Neutrophil (primary cell): ENCODE measurements at regions not wholly inside any gene's neighbourhood (a gene's known extent, or its start where the extent isn't known, plus 50 kb on each side); places are given as distances from the start of the nearest gene placed in this dataset.

ENCODE experiments used
- H3K27ac ChIP-seq: fragments of 200-600 bp; sonication (generic); 2 replicates; pipeline ENCODE4 v1.5.1; 2016; ENCODE audit warnings: mild to moderate bottlenecking, moderate library complexity
- H3K27me3 ChIP-seq: fragments of 200-600 bp; sonication (generic); 2 replicates; pipeline ENCODE4 v1.6.0; 2016; ENCODE audit warnings: mild to moderate bottlenecking
- H3K36me3 ChIP-seq: fragments of 200-600 bp; sonication (generic); 2 replicates; pipeline ENCODE4 v1.5.1; 2017
- H3K4me1 ChIP-seq, 2 experiments: fragments of 200-600 bp in 1 of 2; sonication (generic) in 1 of 2; 1 replicate in 1 of 2; 2 replicates in 1 of 2; pipeline versions ENCODE4 v1.5.1 to v1.6.1; 2013 to 2016; ENCODE audit warnings: low read depth in 1 of 2, low read length in 1 of 2, mild to moderate bottlenecking in 1 of 2, moderate library complexity in 1 of 2; ENCODE audit not compliant: control insufficient read depth in 1 of 2, insufficient read depth in 1 of 2
- H3K4me3 ChIP-seq, 2 experiments: fragments of 200-600 bp in 1 of 2; sonication (generic) in 1 of 2; 1 replicate in 1 of 2; 2 replicates in 1 of 2; pipeline ENCODE4 v1.5.1; 2013 to 2016; ENCODE audit warnings: low read depth in 1 of 2, low read length in 1 of 2, mild to moderate bottlenecking in 1 of 2, moderate library complexity in 1 of 2
- H3K9me3 ChIP-seq: fragments of 200-600 bp; sonication (generic); 2 replicates; pipeline ENCODE4 v1.5.1; 2016
- TF ChIP-seq, protein P1 (sequence below): fragments of 200-600 bp; sonication (generic); IDR thresholded peaks from 2 replicates; pipeline ENCODE4 v1.5.1; 2016; ENCODE audit warnings: antibody characterized with exemption

DNA sequence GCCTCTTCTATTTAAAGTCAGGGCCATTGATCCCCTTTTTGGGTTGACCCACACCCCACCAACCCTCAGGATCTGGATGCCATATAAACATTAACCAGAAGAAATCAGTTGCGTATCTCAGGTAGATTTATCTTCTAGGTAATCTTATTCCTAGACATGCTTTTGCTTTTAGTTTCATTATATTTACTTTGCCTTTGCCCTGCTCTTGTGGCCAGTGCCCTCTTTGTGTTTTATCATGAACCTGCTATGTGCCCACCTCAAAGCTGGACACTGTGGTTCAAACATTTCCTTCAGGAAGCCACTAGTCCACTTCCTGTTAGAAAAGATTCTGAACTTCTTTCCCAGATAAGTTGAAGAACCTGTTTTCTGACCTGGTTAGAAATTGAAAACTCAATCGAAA lies 117.4 kb upstream of the EDNRA start:
- H3K27ac ChIP-seq = no peak overlapping the region
- H3K4me1 ChIP-seq = no peaks in the 10 kb centered on the region
- no peaks in the 10 kb centered on the region for H3K9me3 ChIP-seq
- no peaks in the 10 kb centered on the region for H3K27me3 ChIP-seq
- no peak overlapping the region for H3K4me3 ChIP-seq
- no peaks in the 10 kb centered on the region for H3K36me3 ChIP-seq
- TF ChIP-seq, protein P1, sequence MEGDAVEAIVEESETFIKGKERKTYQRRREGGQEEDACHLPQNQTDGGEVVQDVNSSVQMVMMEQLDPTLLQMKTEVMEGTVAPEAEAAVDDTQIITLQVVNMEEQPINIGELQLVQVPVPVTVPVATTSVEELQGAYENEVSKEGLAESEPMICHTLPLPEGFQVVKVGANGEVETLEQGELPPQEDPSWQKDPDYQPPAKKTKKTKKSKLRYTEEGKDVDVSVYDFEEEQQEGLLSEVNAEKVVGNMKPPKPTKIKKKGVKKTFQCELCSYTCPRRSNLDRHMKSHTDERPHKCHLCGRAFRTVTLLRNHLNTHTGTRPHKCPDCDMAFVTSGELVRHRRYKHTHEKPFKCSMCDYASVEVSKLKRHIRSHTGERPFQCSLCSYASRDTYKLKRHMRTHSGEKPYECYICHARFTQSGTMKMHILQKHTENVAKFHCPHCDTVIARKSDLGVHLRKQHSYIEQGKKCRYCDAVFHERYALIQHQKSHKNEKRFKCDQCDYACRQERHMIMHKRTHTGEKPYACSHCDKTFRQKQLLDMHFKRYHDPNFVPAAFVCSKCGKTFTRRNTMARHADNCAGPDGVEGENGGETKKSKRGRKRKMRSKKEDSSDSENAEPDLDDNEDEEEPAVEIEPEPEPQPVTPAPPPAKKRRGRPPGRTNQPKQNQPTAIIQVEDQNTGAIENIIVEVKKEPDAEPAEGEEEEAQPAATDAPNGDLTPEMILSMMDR = no peak

DNA sequence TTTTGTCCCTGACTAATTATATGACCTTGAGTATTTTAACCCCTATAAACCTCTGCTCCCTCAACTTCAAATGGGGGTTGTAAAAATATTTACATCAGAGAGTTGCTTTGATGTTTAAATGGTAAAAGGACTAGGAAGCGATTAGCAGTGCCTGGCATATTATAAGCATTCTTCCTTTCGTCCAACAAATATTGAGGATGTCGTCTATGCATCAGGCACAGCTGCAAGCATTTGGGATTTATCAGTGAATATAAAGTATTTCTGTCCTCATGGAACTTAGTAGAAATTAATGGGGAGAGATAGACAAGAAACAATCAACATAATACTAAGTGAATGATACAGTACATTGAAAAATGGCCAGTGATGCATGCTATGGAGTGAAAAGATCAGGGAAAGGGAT lies 115.5 kb upstream of the EDNRA start:
- no peaks in the 10 kb centered on the region for H3K27me3 ChIP-seq

GRCh38 chr4:147366164-147366563 lies 114.7 kb upstream of the EDNRA start:
- no peaks in the 10 kb centered on the region for H3K9me3 ChIP-seq
- no peaks in the 10 kb centered on the region for H3K4me1 ChIP-seq
- H3K4me3 ChIP-seq = no peak overlapping the region
- H3K27me3 ChIP-seq = no peaks in the 10 kb centered on the region
- no peak overlapping the region for H3K27ac ChIP-seq
- TF ChIP-seq, protein P1 = no peak
- H3K36me3 ChIP-seq = no peaks in the 10 kb centered on the region

More for the DNA sequence above, 115.5 kb upstream of the EDNRA start:
- Histone ChIP-seq H3K4me3 (no peak overlapping the region), H3K9me3 (no peaks in the 10 kb centered on the region), H3K4me1 (no peaks in the 10 kb centered on the region), H3K36me3 (no peaks in the 10 kb centered on the region), H3K27ac (no peak overlapping the region)
- TF ChIP-seq, protein P1 = no peak

- H3K4me3 ChIP-seq = no peak overlapping the region
- no peak overlapping the region for H3K27ac ChIP-seq
- H3K36me3 ChIP-seq = no peaks in the 10 kb centered on the region
- H3K9me3 ChIP-seq = no peaks in the 10 kb centered on the region
- H3K4me1 ChIP-seq = no peaks in the 10 kb centered on the region
- TF ChIP-seq, protein P1 = no peak
- no peaks in the 10 kb centered on the region for H3K27me3 ChIP-seq
These were observed 113.0 kb upstream of the EDNRA start for GRCh38 chr4:147367891-147368290.

- no peak overlapping the region for H3K27ac ChIP-seq
- no peaks in the 10 kb centered on the region for H3K4me1 ChIP-seq
- no peaks in the 10 kb centered on the region for H3K36me3 ChIP-seq
- TF ChIP-seq, protein P1 = no peak
- H3K4me3 ChIP-seq = no peak overlapping the region
- H3K9me3 ChIP-seq = no peaks in the 10 kb centered on the region
- no peaks in the 10 kb centered on the region for H3K27me3 ChIP-seq
These were observed 111.9 kb upstream of the EDNRA start for GRCh38 chr4:147368948-147369347.

- no peaks in the 10 kb centered on the region for H3K27me3 ChIP-seq
- no peak overlapping the region for H3K4me3 ChIP-seq
- no peak overlapping the region for H3K27ac ChIP-seq
- TF ChIP-seq, protein P1 = no peak
- H3K36me3 ChIP-seq = no peaks in the 10 kb centered on the region
- H3K9me3 ChIP-seq = no peaks in the 10 kb centered on the region
- H3K4me1 ChIP-seq = no peaks in the 10 kb centered on the region
These were observed 110.4 kb upstream of the EDNRA start for GRCh38 chr4:147370473-147370872.
